ENCODE measurements at regions not wholly inside any gene's neighbourhood (a gene's known extent, or its start where the extent isn't known, plus 50 kb on each side); places are given as distances from the start of the nearest gene placed in this dataset.

GRCh38 chr21:35491920-35492678 lies 443.0 kb upstream of the RUNX1 start:
- CTCF ChIA-PET: no interaction called here
- H3K4me1 ChIP-seq (ENCODE audit: control insufficient read depth, insufficient read depth, low read length): no peaks in the 10 kb centered on the region
- H3K36me3 ChIP-seq (ENCODE audit: control insufficient read depth in 2 of 2, insufficient read depth in 1 of 2, low read length in 2 of 2): no peaks in the 10 kb centered on the region
- POLR2A ChIA-PET: no interaction called here
- TF ChIP-seq ZNF624 (tag by site-specific recombination; IDR thresholded peaks at IDR 0.05): no peak
- no peak for TF ChIP-seq ZSCAN23 (tag by site-specific recombination; IDR thresholded peaks at IDR 0.05)
- TF ChIP-seq ZNF621 (tag by site-specific recombination; IDR thresholded peaks at IDR 0.05): no peak
- no peak for TF ChIP-seq ZNF677 (tag by site-specific recombination; IDR thresholded peaks at IDR 0.05)
- no peak for TF ChIP-seq EGR2 (tag by site-specific recombination; IDR thresholded peaks at IDR 0.05; ENCODE audit: low read depth)
- TF ChIP-seq ZFP3 (tag by site-specific recombination; IDR thresholded peaks at IDR 0.05; ENCODE audit: low read depth): no peak
- TF ChIP-seq ZNF488 (tag by site-specific recombination; IDR thresholded peaks at IDR 0.05): no peak
- TF ChIP-seq PRDM6 (tag by site-specific recombination; IDR thresholded peaks at IDR 0.05): no peak
- TF ChIP-seq KLF8 (tag by site-specific recombination; IDR thresholded peaks at IDR 0.05): no peak
- TF ChIP-seq ZBTB17 (tag by site-specific recombination; IDR thresholded peaks at IDR 0.05): no peak
- TF ChIP-seq ZNF843 (tag by site-specific recombination; IDR thresholded peaks at IDR 0.05): no peak
- no peak for TF ChIP-seq ZNF280C (tag by site-specific recombination; IDR thresholded peaks at IDR 0.05)
- no peak for TF ChIP-seq SP2 (tag by site-specific recombination; IDR thresholded peaks at IDR 0.05)
- no peak for TF ChIP-seq ZNF2 (tag by site-specific recombination; IDR thresholded peaks at IDR 0.05)
- H3K4me3 ChIP-seq (ENCODE audit: low read depth, low read length): no peak overlapping the region
- H3K9me3 ChIP-seq (ENCODE audit: control insufficient read depth, insufficient read depth, low read depth, low read length): no peaks in the 10 kb centered on the region
- H3K27ac ChIP-seq (ENCODE audit: extremely low read depth, low read depth, low read length): no peak overlapping the region

- POLR2A ChIA-PET: no interaction called here
- H3K4me3 ChIP-seq (ENCODE audit: low read depth, low read length): no peak overlapping the region
- no peaks in the 10 kb centered on the region for H3K9me3 ChIP-seq (ENCODE audit: control insufficient read depth, insufficient read depth, low read depth, low read length)
- CTCF ChIA-PET: no interaction called here
- no peaks in the 10 kb centered on the region for H3K4me1 ChIP-seq (ENCODE audit: control insufficient read depth, insufficient read depth, low read length)
- H3K36me3 ChIP-seq (ENCODE audit: control insufficient read depth in 2 of 2, insufficient read depth in 1 of 2, low read length in 2 of 2): no peaks in the 10 kb centered on the region
- H3K27ac ChIP-seq (ENCODE audit: extremely low read depth, low read depth, low read length): no peak overlapping the region
- no peak for TF ChIP-seq ZBTB26 (tag by site-specific recombination; optimal IDR thresholded peaks at IDR 0.05)
- no peak for TF ChIP-seq ZNF645 (tag by site-specific recombination; IDR thresholded peaks at IDR 0.05)
- no peak for TF ChIP-seq ZNF24 (tag by site-specific recombination; IDR thresholded peaks at IDR 0.05)
- TF ChIP-seq ZBTB10 (tag by site-specific recombination; IDR thresholded peaks at IDR 0.05): no peak
- TF ChIP-seq ZBTB49 (tag by site-specific recombination; IDR thresholded peaks at IDR 0.05; ENCODE audit: low read depth): no peak
- TF ChIP-seq ZBTB7A (tag by site-specific recombination; IDR thresholded peaks at IDR 0.05; ENCODE audit: low read depth): no peak
- no peak for TF ChIP-seq REPIN1 (tag by site-specific recombination; IDR thresholded peaks at IDR 0.05; ENCODE audit: low read depth)
Measured at GRCh38 chr21:35491114-35491513, 442.0 kb upstream of the RUNX1 start.

Data from HEK293 (cell line).